Left cardiac atrium (tissue), 4 donors: ENCODE measurements at regions not wholly inside any gene's neighbourhood (a gene's known extent, or its start where the extent isn't known, plus 50 kb on each side); places are given as distances from the start of the nearest gene placed in this dataset.
A peak's percentile ranks its signal among the peaks of the same experiment; 100 is the strongest.
"Not testable (repeated sequence)": the region's sequence is repeated elsewhere in the genome, so short reads cannot be mapped to it uniquely, and the experiment has no call there.

ENCODE experiments used
- ATAC-seq, 2 donors: fragments of 200-7000 bp; cut with Tn5 transposase; one replicate each; pipeline ENCODE4 v1.9.1; 2020; ENCODE audit warnings: mild to moderate bottlenecking in 2 of 2, moderate library complexity in 2 of 2
- DNase-seq: peaks from one replicate; pipeline ENCODE4 v3.0.0-alpha.2; 2020
- intact Hi-C, 2 donors: fragments of 100-400 bp; cut with DNase I; formaldehyde crosslinking; loops; one replicate each; pipeline versions ENCODE4 v1.14.1 to v1.15.1; 2022 to 2023
- donor health status: DM: no; HTN: yes; CAD: no.
- donor health status: DM: no; HTN: yes; CAD: no; lungs with severe emphysema.
- donor health status: DM: yes; HTN: yes; CAD: no.
- donor health status: Dilated cardiomyopathy.

DNA sequence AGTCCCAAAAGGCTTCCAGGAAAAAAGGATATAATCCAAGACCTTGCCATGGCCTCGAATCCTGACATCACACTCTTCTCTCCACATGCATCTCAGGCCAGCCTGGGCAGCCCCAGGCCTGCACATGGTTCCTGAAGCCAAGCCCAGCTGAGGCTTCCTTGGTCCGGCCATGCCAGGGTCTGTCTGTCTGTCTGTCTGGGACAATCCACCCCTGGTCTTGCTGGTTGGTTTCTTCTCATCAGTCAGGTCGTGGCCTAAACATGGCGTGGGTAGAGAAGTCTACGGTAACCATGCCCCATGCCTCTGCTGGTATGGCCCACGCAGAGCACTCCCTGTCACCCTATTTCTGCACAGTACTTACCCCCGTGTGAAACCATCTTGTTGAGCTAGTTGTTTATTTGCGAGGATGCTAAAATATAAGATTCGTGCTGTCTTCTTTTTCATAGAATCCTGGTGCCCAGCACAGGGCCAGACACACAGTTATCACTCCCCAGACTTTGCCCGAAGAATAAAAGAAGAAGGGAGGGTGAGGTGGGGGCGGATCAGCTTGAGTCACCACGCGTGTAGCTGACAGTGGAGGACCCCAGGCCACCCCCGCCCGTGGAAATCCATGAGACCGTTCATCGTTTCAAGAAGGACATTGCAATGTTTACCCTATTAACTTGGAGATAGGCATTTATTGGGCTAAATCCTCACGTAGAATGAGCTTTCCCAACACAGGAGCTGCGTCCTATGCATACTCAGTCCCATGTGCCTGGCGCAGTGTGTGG, 107.2 kb downstream of the RNASET2 start:
- ATAC-seq (no peak), DNase-seq (no peak)
- intact Hi-C loops = no loop called here

DNA sequence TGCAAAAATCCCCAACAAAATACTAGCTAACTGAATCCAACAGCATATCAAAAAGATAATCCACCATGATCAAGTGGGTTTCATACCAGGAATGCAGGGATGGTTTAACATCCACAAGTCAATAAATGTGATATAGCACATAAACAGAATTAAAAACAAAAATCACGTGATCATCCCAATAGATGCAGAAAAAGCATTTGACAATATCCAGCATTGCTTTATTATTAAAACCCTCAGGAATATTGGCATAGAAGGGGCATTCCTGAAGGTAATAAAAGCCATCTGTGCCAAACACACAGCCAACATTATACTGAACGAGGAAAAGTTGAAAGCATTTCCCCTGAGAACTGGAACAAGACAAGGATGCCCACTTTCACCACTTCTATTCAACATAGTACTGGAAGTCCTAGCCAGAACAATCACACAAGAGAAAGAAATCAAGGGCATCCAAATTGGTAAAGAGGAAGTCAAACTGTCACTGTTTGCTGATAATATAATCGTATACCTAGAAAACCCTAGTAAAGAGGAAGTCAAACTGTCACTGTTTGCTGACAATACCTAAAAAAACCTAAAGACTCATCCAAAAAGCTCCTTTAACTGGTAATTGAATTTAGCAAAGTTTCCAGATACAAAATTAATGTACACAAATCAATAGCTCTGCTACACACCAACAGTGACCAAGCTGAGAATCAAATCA, 109.8 kb downstream of the RNASET2 start:
- intact Hi-C loops, DNase-seq: not testable (repeated sequence)

DNA sequence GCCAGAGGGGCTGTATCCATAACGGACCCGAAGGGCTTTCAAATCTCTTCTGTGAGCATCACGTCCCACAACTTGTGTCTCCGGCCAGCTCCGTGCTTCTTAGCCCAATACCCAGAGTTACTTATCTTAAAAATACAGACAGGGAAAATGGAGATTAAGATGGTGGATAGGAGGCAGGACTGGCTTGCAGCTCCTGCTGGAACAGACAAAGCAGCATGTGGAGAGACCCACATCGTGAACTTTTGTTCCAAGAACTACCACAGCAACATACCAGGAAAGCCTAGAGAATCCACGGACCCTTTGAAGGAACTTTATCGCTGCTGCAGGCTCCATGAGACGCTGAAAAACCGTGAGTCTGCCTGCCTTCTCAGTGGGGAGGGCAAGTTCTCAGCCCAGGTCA, 113.7 kb downstream of the RNASET2 start:
- DNase-seq = no peak
- intact Hi-C loops = no loop called here
- no peak for ATAC-seq

More for the DNA sequence above, 109.8 kb downstream of the RNASET2 start:
- not testable (repeated sequence) for ATAC-seq

DNA sequence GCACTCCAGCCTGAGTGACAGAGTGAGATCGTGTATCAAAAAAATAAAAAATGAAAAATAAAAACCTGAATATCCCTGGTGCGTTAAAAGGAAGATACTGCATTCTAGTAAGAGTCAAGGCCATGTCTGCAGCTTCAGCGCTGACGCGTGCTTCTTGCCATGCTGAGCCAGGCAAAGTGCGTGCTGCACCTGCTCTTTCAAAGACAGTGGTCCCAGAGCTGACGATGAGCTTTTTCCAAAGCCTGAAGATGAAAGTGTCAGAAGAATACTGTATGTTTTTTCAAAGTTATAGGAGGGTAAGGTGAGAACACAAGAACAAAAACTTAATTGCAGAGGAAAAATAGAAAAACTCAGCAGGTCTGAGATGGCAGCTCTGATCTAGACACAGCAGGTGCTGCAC, 115.1 kb downstream of the RNASET2 start:
- DNase-seq (no peak), ATAC-seq (no peak)
- intact Hi-C loops = no loop called here

DNA sequence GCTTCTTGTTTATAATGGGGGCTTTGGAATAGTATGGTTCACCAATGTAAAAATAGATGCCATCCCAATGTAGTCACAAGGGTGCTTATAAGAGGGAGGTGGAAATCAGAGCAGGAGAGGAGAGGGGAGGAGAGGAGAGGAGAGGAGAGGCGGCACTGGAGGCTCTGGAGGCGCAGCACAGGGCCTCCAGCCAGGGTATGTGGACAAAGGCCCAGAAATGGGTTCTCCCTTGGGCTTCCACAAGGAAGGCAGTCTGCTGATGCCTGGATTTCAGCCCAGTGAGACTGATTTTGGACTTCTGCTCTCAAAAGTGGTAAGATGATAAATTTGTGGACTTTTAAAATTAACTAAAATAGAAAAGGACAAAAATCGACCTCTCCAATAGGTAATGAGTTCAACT, 116.8 kb downstream of the RNASET2 start:
- ATAC-seq = peak in 1 of 2 donors; percentile 86
- DNase-seq = no peak
- intact Hi-C loops = no loop called here

DNA sequence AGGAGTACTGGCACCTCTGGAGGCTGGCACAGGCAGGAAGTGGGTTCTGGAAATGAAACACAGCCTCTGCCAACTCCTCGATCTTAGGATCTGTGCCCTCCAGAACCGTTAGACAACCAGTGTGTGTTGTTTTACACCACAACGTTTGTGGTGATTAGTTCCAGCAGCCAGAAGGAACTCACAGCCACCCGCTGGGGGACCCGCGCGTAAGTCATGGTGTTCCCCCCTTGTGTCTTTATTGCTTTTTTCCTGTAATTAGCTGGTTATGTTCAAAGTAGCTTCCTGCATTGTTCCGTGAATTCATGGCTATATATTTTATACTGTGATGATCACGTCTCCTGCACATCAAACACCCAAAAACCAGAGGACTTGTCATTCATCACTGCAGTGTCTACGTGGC, 117.4 kb downstream of the RNASET2 start:
- ATAC-seq (no peak), DNase-seq (no peak)
- intact Hi-C loops = no loop called here

DNA sequence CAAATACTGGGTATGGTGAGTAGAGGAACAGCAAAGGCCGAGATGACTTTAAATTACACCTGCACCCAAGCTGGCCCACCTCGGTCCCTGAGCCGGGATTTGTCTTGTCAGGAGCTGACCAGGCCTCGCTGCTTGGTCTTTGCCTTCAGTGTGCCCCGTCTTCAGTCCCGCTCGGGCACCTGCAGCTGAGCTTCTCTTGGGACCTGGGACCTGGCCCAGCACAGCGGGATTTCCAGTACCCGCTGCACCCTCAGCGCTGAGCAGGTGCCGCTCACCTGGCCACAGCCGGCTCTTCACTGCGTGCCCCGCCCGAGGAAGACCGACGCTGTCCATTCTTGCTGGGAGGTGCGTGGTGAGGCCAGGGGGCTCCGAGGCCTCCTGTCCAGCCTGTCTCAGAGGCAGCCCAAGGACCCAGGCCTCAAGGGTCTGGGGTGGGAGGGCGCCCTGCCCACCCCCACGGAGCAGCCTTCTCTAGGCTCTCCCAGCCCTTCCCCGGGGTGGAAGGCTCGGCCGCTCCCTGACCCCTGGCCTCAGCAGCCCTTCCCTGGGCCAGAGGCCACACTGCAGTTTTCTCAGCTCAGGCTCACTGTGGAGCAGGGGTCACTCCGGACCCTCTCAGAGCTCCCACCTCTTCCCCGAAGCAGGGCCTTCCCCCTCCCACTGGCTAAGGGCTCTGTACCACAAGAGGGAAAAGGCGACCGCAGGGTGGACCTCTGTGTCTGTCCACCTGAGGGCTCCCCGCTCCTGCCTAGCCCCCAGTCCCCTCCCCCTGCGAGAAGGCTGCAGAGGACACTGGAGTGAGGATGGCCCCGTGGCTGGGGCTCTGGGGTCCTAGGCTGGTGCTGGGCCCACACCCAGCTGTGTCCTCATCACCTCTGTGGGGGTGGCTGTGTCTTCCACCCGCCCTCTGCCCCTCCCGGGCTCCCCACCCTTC, 119.3 kb downstream of the RNASET2 start:
- DNase-seq = no peak
- intact Hi-C loops = no loop called here
- ATAC-seq = no peak

DNA sequence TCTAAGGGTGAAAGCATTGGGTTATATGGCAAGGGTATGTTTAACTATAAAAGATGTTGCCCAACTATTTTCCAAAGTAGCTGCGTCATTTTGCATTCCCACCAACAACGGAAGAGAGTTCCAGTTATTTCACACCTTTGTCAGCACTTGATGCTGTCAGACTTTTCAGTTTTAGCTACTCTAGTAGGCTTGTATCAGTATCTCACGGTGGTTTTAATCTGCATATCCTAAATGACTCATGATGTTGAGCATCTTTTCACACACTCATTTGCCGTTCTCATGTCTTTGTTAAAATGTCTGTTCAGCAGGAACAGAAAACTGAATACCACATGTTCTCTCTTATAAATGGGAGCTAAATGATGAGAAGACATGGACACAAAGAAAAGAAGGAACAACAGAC, 122.3 kb downstream of the RNASET2 start:
- ATAC-seq (no peak), DNase-seq (no peak)
- intact Hi-C loops = no loop called here

DNA sequence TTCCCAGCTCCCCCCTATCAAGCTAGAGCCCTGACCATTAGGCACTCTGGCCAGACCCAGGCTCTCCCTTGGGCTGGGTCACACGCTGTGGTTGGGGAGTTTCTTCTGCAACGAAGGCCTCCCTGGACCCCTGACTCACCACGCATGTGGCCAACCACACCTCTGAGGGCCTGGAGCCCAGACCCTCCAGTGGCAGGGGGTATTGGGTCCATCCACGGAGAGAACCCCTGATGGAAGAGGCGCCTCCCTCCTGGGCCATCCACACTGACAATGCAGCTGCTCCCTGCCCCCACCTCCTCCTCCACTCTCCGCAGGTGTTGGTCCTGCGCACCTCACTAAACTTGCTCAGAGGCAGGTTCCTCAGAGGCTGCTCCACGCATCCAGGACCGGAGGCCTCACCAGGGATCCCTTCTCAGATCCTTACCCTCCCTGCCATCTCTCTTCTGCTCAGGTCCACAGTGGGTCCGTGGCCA, 125.4 kb downstream of the RNASET2 start:
- no peak for DNase-seq
- ATAC-seq = no peak
- intact Hi-C loops = no loop called here

DNA sequence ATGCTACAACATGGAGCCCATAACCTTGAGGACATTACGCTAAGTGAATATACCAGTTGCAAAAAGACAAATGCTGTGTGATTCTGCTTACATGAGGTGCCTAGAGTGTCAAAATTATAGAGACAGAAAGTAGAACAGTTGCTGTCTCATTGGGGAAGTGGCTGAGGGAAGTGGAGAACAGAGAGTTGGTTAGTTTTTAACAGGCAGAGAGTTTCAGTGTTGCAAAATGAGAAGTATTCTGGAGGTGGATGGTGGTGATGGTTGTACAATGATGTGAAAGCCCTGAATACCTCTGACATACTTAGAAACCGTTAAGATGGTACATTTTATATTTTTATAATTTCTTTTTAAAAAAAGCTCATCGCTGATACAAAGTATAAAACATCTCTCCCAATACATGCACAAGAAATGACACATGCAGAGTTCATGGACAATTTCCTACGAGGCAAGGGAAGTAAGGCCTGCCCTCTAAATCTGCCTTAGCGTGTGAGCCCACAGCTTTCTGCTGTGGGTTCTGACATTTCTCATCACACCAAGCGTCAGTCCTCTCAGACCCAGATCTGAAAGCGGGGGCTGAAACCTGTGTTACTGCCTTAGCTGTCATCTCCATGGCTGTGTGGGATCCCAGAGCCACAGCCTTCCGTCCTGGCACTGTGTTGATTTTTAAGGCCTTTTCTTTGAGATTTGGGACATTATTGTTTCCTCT, 126.0 kb downstream of the RNASET2 start:
- intact Hi-C loops = no loop called here
- DNase-seq (no peak), ATAC-seq (no peak)

DNA sequence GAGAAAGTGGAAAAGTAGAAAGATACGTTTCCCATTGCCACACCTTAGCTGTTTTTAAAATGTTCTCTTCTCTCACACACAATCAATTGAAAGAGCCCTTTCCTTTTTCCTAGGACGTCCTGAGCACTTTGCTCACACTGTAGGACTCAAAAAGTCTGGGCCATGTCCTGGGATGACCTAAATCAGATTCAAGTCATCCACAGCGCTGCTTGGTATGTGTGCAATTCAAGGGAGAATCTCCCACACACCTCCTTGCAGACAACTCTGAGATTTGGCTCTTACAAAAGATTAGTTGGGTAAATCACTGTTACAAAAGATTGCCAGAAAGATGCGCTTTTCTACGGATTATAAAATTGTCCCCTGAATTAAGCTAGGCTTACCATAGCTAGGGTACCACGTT, 130.1 kb downstream of the RNASET2 start:
- intact Hi-C loops = no loop called here
- DNase-seq (no peak), ATAC-seq (peak in 1 of 2 donors; percentile 85)

DNA sequence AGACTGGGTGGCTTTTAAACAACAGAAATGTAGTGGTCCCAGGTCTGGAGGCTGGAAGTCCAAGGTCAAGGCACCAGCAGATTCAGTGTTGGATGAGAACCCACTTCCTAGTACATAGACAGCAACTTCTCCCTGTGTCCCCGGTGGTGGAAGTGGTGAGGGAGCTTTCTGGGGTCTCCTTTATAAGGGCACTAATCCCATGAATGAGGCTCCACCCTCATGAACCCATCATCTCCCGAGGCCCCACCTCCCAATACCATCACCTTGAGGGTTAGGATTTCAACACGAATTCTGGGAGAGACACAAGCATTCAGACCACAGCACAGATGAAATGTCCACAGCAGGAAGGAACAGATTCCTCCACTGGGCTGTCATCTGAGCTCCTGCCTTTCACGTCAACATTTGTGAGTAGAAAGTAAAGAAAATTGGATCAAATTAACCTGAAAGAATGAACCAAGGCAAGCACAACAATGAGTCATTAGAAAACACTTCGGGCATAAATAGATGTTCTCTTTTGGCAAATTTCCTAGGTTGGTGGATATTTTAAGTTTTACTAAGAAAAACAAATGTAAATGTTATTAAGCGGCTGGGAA, 130.7 kb downstream of the RNASET2 start:
- peak in 1 of 2 donors; percentile 78 for ATAC-seq
- DNase-seq = no peak
- intact Hi-C loops = no loop called here

DNA sequence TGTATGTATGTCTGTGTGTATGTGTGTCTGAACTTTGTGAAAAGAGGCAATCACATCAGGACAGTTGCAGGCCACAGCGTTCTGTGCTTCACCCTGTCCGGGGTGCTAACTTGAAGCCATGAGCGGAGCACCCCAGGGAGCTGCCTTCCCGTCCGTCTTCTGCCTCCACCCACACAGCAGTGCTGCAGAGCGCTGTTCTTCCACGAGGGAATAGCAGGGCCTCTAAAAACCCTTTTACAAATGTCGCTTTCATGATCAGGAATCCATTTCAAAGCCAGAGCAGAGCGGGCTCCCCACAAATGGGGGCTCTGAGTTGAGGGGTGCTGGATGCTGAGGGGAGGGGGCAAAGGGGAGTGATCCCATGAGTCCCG, 131.5 kb downstream of the RNASET2 start:
- DNase-seq (no peak), ATAC-seq (no peak)
- intact Hi-C loops = no loop called here

DNA sequence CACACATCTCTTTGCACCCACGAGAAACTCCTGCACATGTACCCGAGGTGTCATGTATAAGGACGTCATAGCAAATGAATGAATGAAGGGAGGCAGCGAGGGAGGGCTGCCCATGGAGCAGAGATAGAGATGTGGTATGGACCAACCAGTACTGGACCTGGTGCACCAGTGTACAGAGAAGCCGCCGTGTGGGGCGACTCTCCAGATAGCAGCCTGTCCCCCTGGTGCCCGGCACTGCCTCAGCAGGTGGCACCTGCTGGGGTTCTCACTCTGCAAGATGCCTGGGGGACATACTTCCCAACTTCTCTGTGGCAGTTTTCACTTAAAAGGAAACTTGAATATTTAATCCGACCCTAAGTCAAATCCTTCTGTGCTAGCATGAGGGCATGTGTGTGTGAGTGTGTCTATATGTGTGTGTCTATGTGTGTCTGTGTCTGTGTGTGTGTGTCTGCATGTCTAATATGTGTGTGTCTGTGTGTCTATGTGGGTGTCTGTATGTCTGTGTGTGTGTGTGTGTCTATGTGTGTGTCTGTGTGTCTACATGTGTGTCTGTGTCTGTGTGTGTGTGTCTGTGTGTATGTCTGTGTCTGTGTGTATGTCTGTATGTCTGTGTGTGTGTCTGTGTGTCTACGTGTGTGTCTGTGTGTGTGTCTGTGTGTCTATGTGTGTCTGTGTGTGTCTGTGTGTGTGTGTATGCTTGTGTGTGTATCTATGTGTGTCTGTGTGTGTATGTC, 132.0 kb downstream of the RNASET2 start:
- ATAC-seq = no peak
- no peak for DNase-seq
- intact Hi-C loops = no loop called here

DNA sequence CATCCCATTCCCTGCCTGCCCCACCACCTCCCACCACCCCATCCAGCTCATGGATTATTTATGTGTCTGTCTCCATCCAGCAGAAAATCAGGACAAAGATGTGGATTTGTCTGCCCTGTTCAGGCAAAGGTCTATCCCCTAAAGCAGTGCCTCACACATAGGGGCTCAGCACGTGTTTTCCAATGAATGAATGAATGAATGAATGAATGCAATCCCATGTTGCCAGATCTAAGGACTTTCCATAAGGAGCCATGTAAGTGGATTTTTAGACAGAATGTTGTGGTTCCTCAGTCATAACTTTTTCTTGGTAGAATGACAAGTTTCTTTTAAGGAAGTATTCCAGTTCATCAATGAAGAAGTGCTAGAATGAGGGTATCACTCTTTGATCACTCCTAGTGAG, 133.7 kb downstream of the RNASET2 start:
- DNase-seq (no peak), ATAC-seq (no peak)
- intact Hi-C loops = no loop called here

DNA sequence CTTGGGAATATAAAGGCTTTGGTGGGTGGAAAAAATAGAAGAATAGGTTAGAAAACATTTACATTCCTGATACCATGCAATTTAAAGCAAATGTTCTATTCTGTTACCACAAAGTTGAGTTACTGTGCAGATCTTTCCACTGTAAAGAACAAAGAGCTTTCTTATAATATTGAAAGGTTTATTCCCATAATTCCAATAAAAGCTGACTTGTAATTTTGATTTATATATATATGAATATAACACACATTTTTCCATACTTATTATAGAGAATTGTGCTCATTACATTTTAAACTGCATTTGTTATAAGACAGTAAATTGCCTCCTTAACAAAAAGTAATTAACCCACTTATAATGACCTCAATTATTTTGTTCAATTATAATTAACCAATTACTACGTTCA, 135.9 kb downstream of the RNASET2 start:
- DNase-seq (no peak), ATAC-seq (no peak)
- intact Hi-C loops = no loop called here

DNA sequence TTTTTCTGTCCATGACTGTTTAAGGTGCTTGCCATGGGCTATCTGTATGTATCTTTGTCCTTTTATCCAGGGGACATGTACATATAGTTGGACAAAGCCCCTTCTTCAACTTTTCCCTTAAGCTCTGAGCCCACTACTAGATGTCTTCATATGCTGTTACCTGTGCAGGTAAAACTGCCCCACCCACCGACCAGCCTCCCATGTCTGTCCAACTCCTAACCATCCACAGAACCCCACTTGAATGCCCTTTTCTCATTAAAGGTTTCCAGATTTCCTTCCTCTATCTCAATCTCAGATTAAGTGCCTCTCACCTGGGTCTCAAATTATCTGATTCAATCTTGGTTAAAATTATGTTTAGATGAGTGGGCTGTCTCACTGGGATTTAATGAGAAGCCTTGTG, 136.3 kb downstream of the RNASET2 start:
- no peak for ATAC-seq
- no peak for DNase-seq
- intact Hi-C loops = no loop called here

DNA sequence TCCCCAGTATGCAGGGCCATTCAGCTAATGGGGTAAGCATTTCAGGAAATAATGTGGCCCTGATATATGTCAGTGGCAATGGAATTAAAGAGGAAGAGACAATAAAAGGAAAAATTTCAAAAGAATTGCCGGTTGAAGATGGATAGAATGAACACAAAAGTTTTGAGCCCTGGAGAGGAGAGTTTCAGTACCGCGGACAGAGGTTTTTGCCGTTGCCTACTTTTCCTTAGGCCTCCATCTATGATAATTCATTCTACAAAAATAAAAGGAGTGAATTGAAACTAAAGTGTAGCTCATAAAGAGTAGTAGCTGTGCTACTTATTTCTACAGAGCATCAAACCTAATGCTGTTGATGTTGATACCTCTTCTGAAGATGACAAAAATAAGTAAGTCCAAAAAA, 140.7 kb downstream of the RNASET2 start:
- ATAC-seq (no peak), DNase-seq (no peak)
- intact Hi-C loops = no loop called here
